Sigmoid colon (tissue), 6 donors: ENCODE measurements at regions not wholly inside any gene's neighbourhood (a gene's known extent, or its start where the extent isn't known, plus 50 kb on each side); places are given as distances from the start of the nearest gene placed in this dataset.

Experiments used
- DNase-seq: peaks from one replicate; pipeline ENCODE4 v3.0.0-alpha.2; 2019
- H3K27ac ChIP-seq, 4 donors: fragments of 200-600 bp; sonication (generic); one replicate each; pipeline ENCODE4 v1.5.1; 2016 to 2019; ENCODE audit warnings: mild to moderate bottlenecking in 1 of 4
- H3K27me3 ChIP-seq, 3 donors: fragments of 200-600 bp; sonication (generic); one replicate each; pipeline ENCODE4 v1.5.1; 2019; ENCODE audit warnings: mild to moderate bottlenecking in 1 of 3
- H3K36me3 ChIP-seq, 4 donors: fragments of 200-600 bp; sonication (generic); one replicate each; pipeline ENCODE4 v1.5.1; 2016 to 2019
- H3K4me1 ChIP-seq, 4 donors: fragments of 200-600 bp; sonication (generic); one replicate each; pipeline ENCODE4 v1.5.1; 2017 to 2019
- H3K4me3 ChIP-seq, 4 donors: fragments of 200-600 bp; sonication (generic); one replicate each; pipeline ENCODE4 v1.5.1; 2017 to 2019; ENCODE audit warnings: mild to moderate bottlenecking in 2 of 4, moderate library complexity in 1 of 4
- H3K9me3 ChIP-seq, 4 donors: fragments of 200-600 bp in 3 of 4; sonication (generic) in 3 of 4; one replicate each; pipeline versions ENCODE4 v1.5.1 to v1.6.1; 2013 to 2019
- EP300 ChIP-seq, 4 donors: sonication (generic); formaldehyde crosslinking; IDR thresholded peaks; one replicate each; pipeline ENCODE4 v1.6.1; 2017; ENCODE audit warnings: antibody characterized with exemption in 4 of 4
- POLR2A ChIP-seq, 2 donors: fragments of 450-650 bp; IDR thresholded peaks; one replicate each; pipeline ENCODE4 v1.6.1; 2016; ENCODE audit warnings: antibody characterized with exemption in 2 of 2, mild to moderate bottlenecking in 2 of 2, moderate library complexity in 2 of 2
- POLR2AphosphoS5 ChIP-seq, 4 donors: sonication (generic); formaldehyde crosslinking; IDR thresholded peaks; one replicate each; pipeline ENCODE4 v1.6.1; 2017; ENCODE audit warnings: antibody characterized with exemption in 4 of 4
- WGBS, 2 donors: extraction: QIAGEN DNeasy Blood & Tissue Kit; methylation state at CpG; one replicate each; pipeline ENCODE4 v1.1.7; 2013; 5-methylcytosine and 5-hydroxymethylcytosine counted together
- intact Hi-C: fragments of 100-400 bp; cut with DNase I; formaldehyde crosslinking; loops from one replicate; pipeline ENCODE4 v1.15.1; 2023
- TF ChIP-seq, protein P1 (sequence below), 4 experiments: fragments of 450-650 bp in 3 of 4; fragments of 200-600 bp in 1 of 4; IDR thresholded peaks; one replicate each; pipeline ENCODE4 v1.5.1; 2016 to 2019; ENCODE audit warnings: antibody characterized with exemption in 4 of 4, mild to moderate bottlenecking in 3 of 4, moderate library complexity in 2 of 4
- donor health status: healthy with polysubstance abuse.
- donor health status: healthy.

DNA sequence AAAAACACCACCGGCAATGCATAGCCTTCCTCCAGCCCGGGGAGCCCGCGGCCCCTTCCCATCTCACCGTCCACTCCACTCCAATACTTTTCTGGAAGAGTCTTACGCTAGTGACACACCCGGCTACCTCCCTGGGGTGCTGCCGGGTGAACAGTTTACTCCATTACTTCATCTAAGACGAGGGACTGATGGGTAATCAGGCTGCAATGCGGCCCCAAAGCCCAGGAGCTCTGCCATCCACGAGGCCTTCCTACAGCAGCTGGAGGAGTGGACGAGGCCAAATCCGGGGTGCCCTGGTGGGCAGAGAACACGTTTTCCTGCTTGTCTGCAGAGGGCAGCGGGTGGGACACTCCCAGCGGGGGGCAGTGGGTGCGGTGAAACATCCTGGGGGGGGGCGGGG lies 356.2 kb upstream of the SHH start:
- Histone ChIP-seq H3K27ac (no peak overlapping the region), H3K36me3 (no peaks in the 10 kb centered on the region), H3K4me3 (no peak overlapping the region), H3K9me3 (no peaks in the 10 kb centered on the region), H3K27me3 (peaks cover 0 to 5% (median 0%) of the 10 kb centered on the region in 3 donors), H3K4me1 (no peaks in the 10 kb centered on the region)
- intact Hi-C loops, result no loop called here
- TF ChIP-seq EP300 (IDR thresholded peaks at IDR 0.05) (no peak), POLR2AphosphoS5 (IDR thresholded peaks at IDR 0.05) (no peak), POLR2A (IDR thresholded peaks at IDR 0.05) (no peak)
- TF ChIP-seq, protein P1, sequence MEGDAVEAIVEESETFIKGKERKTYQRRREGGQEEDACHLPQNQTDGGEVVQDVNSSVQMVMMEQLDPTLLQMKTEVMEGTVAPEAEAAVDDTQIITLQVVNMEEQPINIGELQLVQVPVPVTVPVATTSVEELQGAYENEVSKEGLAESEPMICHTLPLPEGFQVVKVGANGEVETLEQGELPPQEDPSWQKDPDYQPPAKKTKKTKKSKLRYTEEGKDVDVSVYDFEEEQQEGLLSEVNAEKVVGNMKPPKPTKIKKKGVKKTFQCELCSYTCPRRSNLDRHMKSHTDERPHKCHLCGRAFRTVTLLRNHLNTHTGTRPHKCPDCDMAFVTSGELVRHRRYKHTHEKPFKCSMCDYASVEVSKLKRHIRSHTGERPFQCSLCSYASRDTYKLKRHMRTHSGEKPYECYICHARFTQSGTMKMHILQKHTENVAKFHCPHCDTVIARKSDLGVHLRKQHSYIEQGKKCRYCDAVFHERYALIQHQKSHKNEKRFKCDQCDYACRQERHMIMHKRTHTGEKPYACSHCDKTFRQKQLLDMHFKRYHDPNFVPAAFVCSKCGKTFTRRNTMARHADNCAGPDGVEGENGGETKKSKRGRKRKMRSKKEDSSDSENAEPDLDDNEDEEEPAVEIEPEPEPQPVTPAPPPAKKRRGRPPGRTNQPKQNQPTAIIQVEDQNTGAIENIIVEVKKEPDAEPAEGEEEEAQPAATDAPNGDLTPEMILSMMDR (IDR thresholded peaks at IDR 0.05), result no peak
- no peak for DNase-seq
- 80 to 87% methylated on average over 18 of the region's 18 CpGs for WGBS, 2 donors

DNA sequence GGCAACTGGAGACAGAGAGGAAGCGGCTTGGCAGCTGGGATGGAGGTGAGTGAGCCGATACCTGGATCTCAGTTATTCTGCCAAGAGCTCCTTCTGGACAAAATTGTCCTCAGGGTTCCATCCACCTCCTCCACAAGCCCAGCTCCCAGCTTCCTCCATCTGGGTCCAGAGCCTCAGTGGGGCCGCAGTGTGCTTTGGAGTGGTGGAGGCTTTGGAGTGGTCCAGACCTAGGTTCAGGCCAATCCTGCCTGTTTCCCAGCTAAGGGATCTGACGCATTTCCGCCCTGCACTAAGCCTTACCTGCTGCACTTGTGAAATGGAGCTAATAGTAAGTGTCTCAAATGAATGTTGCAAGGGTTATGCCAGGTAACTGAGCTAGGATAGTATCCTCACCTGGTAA lies 355.7 kb upstream of the SHH start:
- Histone ChIP-seq H3K4me3 (no peak overlapping the region), H3K4me1 (no peaks in the 10 kb centered on the region), H3K27me3 (peaks cover 0 to 5% (median 0%) of the 10 kb centered on the region in 3 donors), H3K9me3 (no peaks in the 10 kb centered on the region), H3K27ac (no peak overlapping the region), H3K36me3 (no peaks in the 10 kb centered on the region)
- no peak for DNase-seq
- TF ChIP-seq POLR2A (IDR thresholded peaks at IDR 0.05) (no peak), POLR2AphosphoS5 (IDR thresholded peaks at IDR 0.05) (no peak), EP300 (IDR thresholded peaks at IDR 0.05) (no peak)
- TF ChIP-seq, protein P1 (IDR thresholded peaks at IDR 0.05), result no peak
- WGBS, 2 donors, result 90 to 97% methylated on average over 5 of the region's 5 CpGs
- intact Hi-C loops, result no loop called here

DNA sequence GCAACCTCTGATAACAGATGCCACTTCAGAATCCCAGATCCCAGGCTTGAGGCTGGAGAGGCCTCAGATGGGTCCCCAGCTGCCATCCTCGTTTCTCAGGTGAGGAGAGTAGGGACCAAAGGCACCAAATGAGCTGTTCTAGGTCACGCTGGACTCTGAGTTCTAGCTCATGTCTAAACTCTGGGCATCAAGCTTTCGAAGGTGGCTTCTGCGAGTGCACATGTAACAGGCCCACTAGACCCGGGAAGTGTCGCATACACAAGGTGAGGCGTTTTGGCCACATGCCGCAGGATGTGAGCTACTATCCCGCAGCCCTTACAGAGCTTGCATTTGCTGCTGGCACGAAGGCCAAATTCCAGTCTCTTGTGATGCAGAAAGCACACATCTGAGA lies 355.1 kb upstream of the SHH start:
- Histone ChIP-seq H3K4me3 (no peak overlapping the region), H3K27me3 (peaks cover 0 to 5% (median 0%) of the 10 kb centered on the region in 3 donors), H3K36me3 (no peaks in the 10 kb centered on the region), H3K4me1 (no peaks in the 10 kb centered on the region), H3K27ac (no peak overlapping the region), H3K9me3 (no peaks in the 10 kb centered on the region)
- 87 to 88% methylated on average over 10 of the region's 10 CpGs for WGBS, 2 donors
- intact Hi-C loops, result no loop called here
- no peak for DNase-seq
- TF ChIP-seq POLR2AphosphoS5 (IDR thresholded peaks at IDR 0.05), result no peak
- no peak for TF ChIP-seq EP300 (IDR thresholded peaks at IDR 0.05)
- TF ChIP-seq, protein P1 (IDR thresholded peaks at IDR 0.05), result no peak
- TF ChIP-seq POLR2A (IDR thresholded peaks at IDR 0.05), result no peak

DNA sequence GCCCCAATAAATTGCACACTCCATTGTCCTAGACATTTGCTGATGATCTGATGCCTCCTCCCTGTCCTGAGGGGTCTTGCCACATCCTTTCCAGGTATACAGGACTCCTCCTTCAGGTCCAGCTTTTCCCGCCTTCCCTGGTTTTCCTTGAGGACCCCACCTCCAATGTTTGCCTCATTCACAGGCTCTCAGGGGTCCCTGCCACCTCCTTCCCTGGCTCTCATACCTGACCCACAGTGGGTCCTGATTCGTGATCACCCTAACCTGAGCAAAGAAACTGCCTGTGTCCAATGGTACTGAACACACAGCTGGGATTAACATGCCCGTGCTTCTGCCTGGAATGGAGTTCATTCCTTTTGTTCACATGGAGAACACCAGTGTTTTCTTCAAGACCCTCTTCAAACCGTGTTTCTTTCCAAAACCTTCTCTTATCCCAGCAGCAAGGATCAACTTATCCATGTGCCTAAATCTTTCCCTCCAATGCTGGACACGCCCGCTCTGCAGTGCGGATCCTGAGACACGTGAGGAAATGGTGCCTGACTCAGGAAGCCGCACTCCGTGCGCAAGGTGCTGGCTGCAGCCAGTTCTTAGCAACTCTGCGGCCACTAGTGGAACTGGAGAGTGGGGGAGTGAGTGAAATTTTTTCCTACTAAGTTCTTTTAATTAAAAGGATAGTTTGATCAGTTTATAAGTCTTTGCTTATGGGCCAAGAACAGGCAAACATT lies 354.6 kb upstream of the SHH start:
- H3K4me1 ChIP-seq, result no peaks in the 10 kb centered on the region
- H3K36me3 ChIP-seq, result no peaks in the 10 kb centered on the region
- no peak for DNase-seq
- peaks cover 0 to 5% (median 0%) of the 10 kb centered on the region in 3 donors for H3K27me3 ChIP-seq
- no peaks in the 10 kb centered on the region for H3K9me3 ChIP-seq
- no peak for TF ChIP-seq POLR2AphosphoS5 (IDR thresholded peaks at IDR 0.05)
- intact Hi-C loops, result no loop called here
- no peak overlapping the region for H3K27ac ChIP-seq
- WGBS, 2 donors, result 86 to 88% methylated on average over 12 of the region's 12 CpGs
- no peak overlapping the region for H3K4me3 ChIP-seq

DNA sequence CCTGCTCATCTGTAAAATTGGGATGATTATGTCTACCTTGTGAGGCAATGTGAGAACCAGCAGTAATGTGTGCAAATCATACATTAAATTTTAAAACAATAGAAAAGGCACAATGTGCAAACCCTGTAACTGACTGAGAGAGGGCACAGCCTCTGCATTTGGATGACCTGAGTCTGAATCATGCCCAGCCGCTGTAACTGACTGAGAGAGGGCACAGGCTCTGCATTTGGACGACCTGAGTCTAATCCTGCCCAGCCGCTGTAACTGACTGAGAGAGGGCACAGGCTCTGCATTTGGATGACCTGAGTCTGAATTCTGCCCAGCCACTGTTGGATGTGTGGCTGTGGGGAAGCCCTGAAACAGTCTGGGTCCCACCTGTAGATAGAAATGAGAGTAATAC lies 351.5 kb upstream of the SHH start:
- no peak for DNase-seq
- TF ChIP-seq EP300 (IDR thresholded peaks at IDR 0.05), result no peak
- TF ChIP-seq POLR2A (IDR thresholded peaks at IDR 0.05), result no peak
- TF ChIP-seq POLR2AphosphoS5 (IDR thresholded peaks at IDR 0.05), result no peak
- TF ChIP-seq, protein P1 (IDR thresholded peaks at IDR 0.05), result no peak
- 83 to 84% methylated on average over 3 of the region's 3 CpGs for WGBS, 2 donors
- no peak overlapping the region for H3K4me3 ChIP-seq
- peaks cover 0 to 9% (median 0%) of the 10 kb centered on the region in 3 donors for H3K27me3 ChIP-seq
- H3K9me3 ChIP-seq, result no peaks in the 10 kb centered on the region
- H3K36me3 ChIP-seq, result no peaks in the 10 kb centered on the region
- no peak overlapping the region for H3K27ac ChIP-seq
- H3K4me1 ChIP-seq, result no peaks in the 10 kb centered on the region
- intact Hi-C loops, result no loop called here
